ENCODE measurements at regions not wholly inside any gene's neighbourhood (a gene's known extent, or its start where the extent isn't known, plus 50 kb on each side); places are given as distances from the start of the nearest gene placed in this dataset.

GRCh38 chr13:21319869-21320641 is 139.0 kb downstream of the ZDHHC20 start:
- DNase-seq, result no peak

- no peak for DNase-seq
Measured at GRCh38 chr13:21320642-21321034, 138.5 kb downstream of the ZDHHC20 start.

- no peak for DNase-seq
Measured at GRCh38 chr13:21321269-21321668, 137.8 kb downstream of the ZDHHC20 start.

GRCh38 chr13:21322327-21322965 is 136.7 kb downstream of the ZDHHC20 start:
- no peak for DNase-seq

All from hematopoietic multipotent progenitor cell treated with erythropoietin and hydrocortisone succinate and interleukin-3 and kit ligand, for 6 days (in vitro differentiated cells).